ENCODE measurements at regions not wholly inside any gene's neighbourhood (a gene's known extent, or its start where the extent isn't known, plus 50 kb on each side); places are given as distances from the start of the nearest gene placed in this dataset.

- Histone ChIP-seq H3K4me2 (ENCODE audit: low read length) (no peak overlapping the region), H3K79me2 (replicated peaks; ENCODE audit: insufficient read depth, low read length) (no peaks in the 10 kb centered on the region), H3F3A (ENCODE audit: insufficient read depth, low read length, poor library complexity, severe bottlenecking) (no peaks in the 10 kb centered on the region), H3K9me3 (ENCODE audit: low read length) (peaks cover 3% of the 10 kb centered on the region), H4K20me1 (ENCODE audit: insufficient read depth) (no peaks in the 10 kb centered on the region), H3K4me3 (ENCODE audit: low read length) (no peak overlapping the region), H3K9me2 (ENCODE audit: insufficient read depth, low read length) (no peaks in the 10 kb centered on the region), H2AFZ (ENCODE audit: low read depth, low read length) (no peak overlapping the region), H3K27ac (ENCODE audit: low read length) (no peak overlapping the region), H3K27me3 (ENCODE audit: insufficient read depth, low read depth, low read length) (no peaks in the 10 kb centered on the region), H3K36me3 (ENCODE audit: insufficient read depth, low read length) (no peaks in the 10 kb centered on the region), H3K9ac (ENCODE audit: low read length) (no peak overlapping the region)
- no peak for TF ChIP-seq RAD21 (conservative IDR thresholded peaks at IDR 0.05)
Measured at GRCh38 chr1:20417581-20417980, 68.4 kb downstream of the CAMK2N1 start.

GRCh38 chr1:20416706-20417105 lies 69.3 kb downstream of the CAMK2N1 start:
- Histone ChIP-seq H2AFZ (ENCODE audit: low read depth, low read length) (no peak overlapping the region), H3K27ac (ENCODE audit: low read length) (no peak overlapping the region), H3K27me3 (ENCODE audit: insufficient read depth, low read depth, low read length) (no peaks in the 10 kb centered on the region), H3K9me2 (ENCODE audit: insufficient read depth, low read length) (no peaks in the 10 kb centered on the region), H3K79me2 (replicated peaks; ENCODE audit: insufficient read depth, low read length) (no peaks in the 10 kb centered on the region), H3K4me3 (ENCODE audit: low read length) (no peak overlapping the region), H3K9me3 (ENCODE audit: low read length) (no peaks in the 10 kb centered on the region), H4K20me1 (ENCODE audit: insufficient read depth) (no peaks in the 10 kb centered on the region), H3K4me2 (ENCODE audit: low read length) (no peak overlapping the region), H3F3A (ENCODE audit: insufficient read depth, low read length, poor library complexity, severe bottlenecking) (no peaks in the 10 kb centered on the region), H3K9ac (ENCODE audit: low read length) (no peak overlapping the region), H3K36me3 (ENCODE audit: insufficient read depth, low read length) (no peaks in the 10 kb centered on the region)
- TF ChIP-seq SMC3 (conservative IDR thresholded peaks at IDR 0.05; ENCODE audit: poor library complexity) (no peak), TAF1 (IDR thresholded peaks at IDR 0.05; ENCODE audit: low read depth) (no peak), POLR2AphosphoS5 (IDR thresholded peaks at IDR 0.05) (no peak), RAD21 (conservative IDR thresholded peaks at IDR 0.05) (no peak), MXI1 (conservative IDR thresholded peaks at IDR 0.05; ENCODE audit: poor library complexity, severe bottlenecking) (no peak), EP300 (conservative IDR thresholded peaks at IDR 0.05; ENCODE audit: poor library complexity, severe bottlenecking) (no peak)

- Histone ChIP-seq H3K36me3 (ENCODE audit: insufficient read depth, low read length) (no peaks in the 10 kb centered on the region), H3K9me3 (ENCODE audit: low read length) (no peaks in the 10 kb centered on the region), H3K27me3 (ENCODE audit: insufficient read depth, low read depth, low read length) (no peaks in the 10 kb centered on the region), H3K27ac (ENCODE audit: low read length) (no peak overlapping the region), H4K20me1 (ENCODE audit: insufficient read depth) (no peaks in the 10 kb centered on the region), H3F3A (ENCODE audit: insufficient read depth, low read length, poor library complexity, severe bottlenecking) (no peaks in the 10 kb centered on the region), H3K4me2 (ENCODE audit: low read length) (no peak overlapping the region), H3K79me2 (replicated peaks; ENCODE audit: insufficient read depth, low read length) (no peaks in the 10 kb centered on the region), H2AFZ (ENCODE audit: low read depth, low read length) (no peak overlapping the region), H3K9ac (ENCODE audit: low read length) (no peak overlapping the region), H3K4me3 (ENCODE audit: low read length) (no peak overlapping the region), H3K9me2 (ENCODE audit: insufficient read depth, low read length) (no peaks in the 10 kb centered on the region)
- TF ChIP-seq CTCF (IDR thresholded peaks at IDR 0.05; ENCODE audit: poor library complexity, severe bottlenecking) (no peak), MXI1 (conservative IDR thresholded peaks at IDR 0.05; ENCODE audit: poor library complexity, severe bottlenecking) (no peak), REST (IDR thresholded peaks at IDR 0.05; ENCODE audit: borderline replicate concordance) (no peak), TAF1 (IDR thresholded peaks at IDR 0.05; ENCODE audit: low read depth) (no peak), SMC3 (conservative IDR thresholded peaks at IDR 0.05; ENCODE audit: poor library complexity) (no peak), POLR2AphosphoS5 (IDR thresholded peaks at IDR 0.05) (no peak), EZH2 (IDR thresholded peaks at IDR 0.05; ENCODE audit: borderline replicate concordance, insufficient read depth, low read length, poor library complexity, severe bottlenecking) (no peak), RAD21 (conservative IDR thresholded peaks at IDR 0.05) (no peak), EP300 (conservative IDR thresholded peaks at IDR 0.05; ENCODE audit: poor library complexity, severe bottlenecking) (no peak)
Measured at GRCh38 chr1:20413776-20414140, 72.3 kb downstream of the CAMK2N1 start.
